ENCODE measurements at regions not wholly inside any gene's neighbourhood (a gene's known extent, or its start where the extent isn't known, plus 50 kb on each side); places are given as distances from the start of the nearest gene placed in this dataset.

DNA sequence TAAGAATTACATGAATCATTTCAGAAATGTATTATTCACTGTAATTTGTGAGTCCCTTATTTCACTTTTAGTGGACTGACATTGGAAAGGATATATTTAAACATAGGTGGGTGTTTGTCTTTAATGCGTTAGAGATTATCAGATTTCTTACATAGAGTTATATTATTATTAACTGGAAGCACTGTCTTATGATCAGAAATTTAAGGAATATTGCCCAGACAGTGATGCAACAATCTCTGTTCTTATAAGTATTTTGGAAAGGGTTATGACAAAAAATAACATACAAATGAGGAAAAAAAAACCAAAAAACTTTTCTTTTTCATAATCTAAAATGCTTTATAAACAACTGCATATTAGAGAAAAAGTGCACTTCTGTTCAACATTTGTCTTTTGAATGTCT is 836.6 kb downstream of the SLC6A15 start:
- Histone ChIP-seq H2BK15ac (ENCODE audit: low read depth, low read length) (no peak overlapping the region), H3K18ac (ENCODE audit: low read depth, low read length) (no peak overlapping the region), H4K20me1 (ENCODE audit: insufficient read depth, low read length) (no peaks in the 10 kb centered on the region), H3K4ac (ENCODE audit: low read depth, low read length) (no peak overlapping the region), H3K9me3 (ENCODE audit: control insufficient read depth, insufficient read depth, low read length) (no peaks in the 10 kb centered on the region), H2BK5ac (ENCODE audit: low read depth, low read length, poor library complexity, severe bottlenecking) (no peak overlapping the region), H3K4me1 (ENCODE audit: control insufficient read depth, insufficient read depth, low read length) (no peaks in the 10 kb centered on the region; the same call in 1 of the 2 replicates), H3K4me2 (ENCODE audit: low read depth, low read length) (no peak overlapping the region), H4K5ac (ENCODE audit: low read depth, low read length) (no peak overlapping the region), H3K36me3 (ENCODE audit: control insufficient read depth, insufficient read depth, low read length) (no peaks in the 10 kb centered on the region), H3K23ac (ENCODE audit: low read depth, low read length) (no peak overlapping the region), H3K56ac (ENCODE audit: extremely low read depth, insufficient read depth, low read length) (no peak overlapping the region), H2AK5ac (ENCODE audit: low read depth, low read length) (no peak overlapping the region), H3K9me1 (ENCODE audit: insufficient read depth, low read length) (no peaks in the 10 kb centered on the region), H2BK120ac (ENCODE audit: low read depth, low read length) (no peak overlapping the region), H4K8ac (ENCODE audit: low read depth in 2 of 2, low read length in 2 of 2) (no peak overlapping the region), H3K79me1 (ENCODE audit: low read depth in 1 of 2, low read length in 2 of 2) (no peaks in the 10 kb centered on the region), H2AFZ (replicated peaks; ENCODE audit: low read length, poor library complexity) (no peak overlapping the region), H3K4me3 (ENCODE audit: insufficient read depth, low read depth, low read length) (no peak overlapping the region), H3K14ac (replicated peaks; ENCODE audit: low read depth, low read length) (no peak overlapping the region), H3K27ac (ENCODE audit: insufficient read depth, low read length) (no peak overlapping the region), H4K91ac (ENCODE audit: insufficient read depth, low read depth, low read length) (no peak overlapping the region), H2AK9ac (replicated peaks; ENCODE audit: low read depth, low read length, poor library complexity) (no peak overlapping the region), H3K27me3 (ENCODE audit: control insufficient read depth, insufficient read depth, low read length) (no peaks in the 10 kb centered on the region), H3K9ac (ENCODE audit: low read depth, low read length) (no peak overlapping the region), H2BK20ac (ENCODE audit: low read depth, low read length) (no peak overlapping the region)
- in situ Hi-C loops (cut with MboI; ENCODE audit: low sequenced_read_pairs) (no loop called here), dilution Hi-C loops (cut with HindIII; ENCODE audit: low sequenced_read_pairs, unreplicated experiment) (no loop called here), intact Hi-C loops (cut with micrococcal nuclease) (loop anchor here (5.0 kb wide), 1 partner anchor 41 kb away; no protein-coding TSS in a partner anchor)
- ChIA-PET POLR2A (ENCODE audit: unreplicated experiment) (no interaction called here), CTCF (no interaction called here)
- BruUV-seq (replicated peaks): no TSS peak
- ATAC-seq (ENCODE audit: low read depth): no peak
- TF ChIP-seq POLR2A (IDR thresholded peaks at IDR 0.05; ENCODE audit: low read depth, low read length) (no peak), SMC3 (IDR thresholded peaks at IDR 0.05; ENCODE audit: low read depth, low read length) (no peak), MAFK (IDR thresholded peaks at IDR 0.05; ENCODE audit: low read depth, low read length) (no peak), FOS (IDR thresholded peaks at IDR 0.05; ENCODE audit: low read depth, low read length) (no peak), USF2 (IDR thresholded peaks at IDR 0.05; ENCODE audit: low read depth, low read length) (no peak), MAZ (IDR thresholded peaks at IDR 0.05; ENCODE audit: borderline replicate concordance, low read depth, low read length) (no peak), RAD21 (IDR thresholded peaks at IDR 0.05; ENCODE audit: low read length) (no peak)
- TF ChIP-seq, protein P1, sequence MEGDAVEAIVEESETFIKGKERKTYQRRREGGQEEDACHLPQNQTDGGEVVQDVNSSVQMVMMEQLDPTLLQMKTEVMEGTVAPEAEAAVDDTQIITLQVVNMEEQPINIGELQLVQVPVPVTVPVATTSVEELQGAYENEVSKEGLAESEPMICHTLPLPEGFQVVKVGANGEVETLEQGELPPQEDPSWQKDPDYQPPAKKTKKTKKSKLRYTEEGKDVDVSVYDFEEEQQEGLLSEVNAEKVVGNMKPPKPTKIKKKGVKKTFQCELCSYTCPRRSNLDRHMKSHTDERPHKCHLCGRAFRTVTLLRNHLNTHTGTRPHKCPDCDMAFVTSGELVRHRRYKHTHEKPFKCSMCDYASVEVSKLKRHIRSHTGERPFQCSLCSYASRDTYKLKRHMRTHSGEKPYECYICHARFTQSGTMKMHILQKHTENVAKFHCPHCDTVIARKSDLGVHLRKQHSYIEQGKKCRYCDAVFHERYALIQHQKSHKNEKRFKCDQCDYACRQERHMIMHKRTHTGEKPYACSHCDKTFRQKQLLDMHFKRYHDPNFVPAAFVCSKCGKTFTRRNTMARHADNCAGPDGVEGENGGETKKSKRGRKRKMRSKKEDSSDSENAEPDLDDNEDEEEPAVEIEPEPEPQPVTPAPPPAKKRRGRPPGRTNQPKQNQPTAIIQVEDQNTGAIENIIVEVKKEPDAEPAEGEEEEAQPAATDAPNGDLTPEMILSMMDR (conservative IDR thresholded peaks at IDR 0.05; ENCODE audit: low read depth, low read length): no peak
- TF ChIP-seq, protein P2, sequence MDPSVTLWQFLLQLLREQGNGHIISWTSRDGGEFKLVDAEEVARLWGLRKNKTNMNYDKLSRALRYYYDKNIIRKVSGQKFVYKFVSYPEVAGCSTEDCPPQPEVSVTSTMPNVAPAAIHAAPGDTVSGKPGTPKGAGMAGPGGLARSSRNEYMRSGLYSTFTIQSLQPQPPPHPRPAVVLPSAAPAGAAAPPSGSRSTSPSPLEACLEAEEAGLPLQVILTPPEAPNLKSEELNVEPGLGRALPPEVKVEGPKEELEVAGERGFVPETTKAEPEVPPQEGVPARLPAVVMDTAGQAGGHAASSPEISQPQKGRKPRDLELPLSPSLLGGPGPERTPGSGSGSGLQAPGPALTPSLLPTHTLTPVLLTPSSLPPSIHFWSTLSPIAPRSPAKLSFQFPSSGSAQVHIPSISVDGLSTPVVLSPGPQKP (IDR thresholded peaks at IDR 0.05; ENCODE audit: borderline replicate concordance, low read depth, low read length): no peak
- WGBS, 2 experiments (ENCODE audit: extremely low coverage in 2 of 2, insufficient read length in 1 of 2): no CpG with 5 or more reads among the region's 1 CpG
- DNase-seq: no peak

Data from IMR-90 (cell line).